H9 (cell line): ENCODE measurements at regions not wholly inside any gene's neighbourhood (a gene's known extent, or its start where the extent isn't known, plus 50 kb on each side); places are given as distances from the start of the nearest gene placed in this dataset.

ENCODE experiments used
- DNase-seq: peaks from one replicate; pipeline ENCODE4 v3.0.0-alpha.2; 2017
- H2AFZ ChIP-seq: one replicate; pipeline ENCODE4 v1.6.1; 2013; ENCODE audit warnings: mild to moderate bottlenecking, low read length, control low read depth, moderate library complexity
- H2AK5ac ChIP-seq: 2 replicates; pipeline ENCODE4 v1.6.1; 2013; ENCODE audit warnings: low read length, control low read depth, mixed read lengths; ENCODE audit not compliant: insufficient read length
- H2BK120ac ChIP-seq: one replicate; pipeline ENCODE4 v1.6.1; 2013; ENCODE audit warnings: low read depth, mild to moderate bottlenecking, low read length, control low read depth, inconsistent platforms; ENCODE audit not compliant: poor library complexity, severe bottlenecking
- H2BK12ac ChIP-seq: 2 replicates; pipeline ENCODE4 v1.6.1; 2013; ENCODE audit warnings: low read length, control low read depth, mixed read lengths, low read depth; ENCODE audit not compliant: insufficient read length
- H2BK15ac ChIP-seq: 2 replicates; pipeline ENCODE4 v1.6.1; 2013; ENCODE audit warnings: low read depth, low read length, control low read depth
- H2BK20ac ChIP-seq: one replicate; pipeline ENCODE4 v1.6.1; 2013; ENCODE audit warnings: low read depth, mild to moderate bottlenecking, low read length, control low read depth, inconsistent platforms; ENCODE audit not compliant: poor library complexity, severe bottlenecking
- H2BK5ac ChIP-seq: 2 replicates; pipeline ENCODE4 v1.6.1; 2013; ENCODE audit warnings: low read length, control low read depth, mixed read lengths; ENCODE audit not compliant: insufficient read length
- H3K14ac ChIP-seq: 2 replicates; pipeline ENCODE4 v1.6.1; 2013; ENCODE audit warnings: low read length, control low read depth; ENCODE audit not compliant: insufficient read depth
- H3K18ac ChIP-seq: 2 replicates; pipeline ENCODE4 v1.6.1; 2013; ENCODE audit warnings: low read depth, mild to moderate bottlenecking, mixed read lengths, low read length, control low read depth; ENCODE audit not compliant: insufficient read length
- H3K23ac ChIP-seq: 2 replicates; pipeline ENCODE4 v1.6.1; 2013; ENCODE audit warnings: low read length, control low read depth, mixed read lengths, low read depth; ENCODE audit not compliant: insufficient read length
- H3K23me2 ChIP-seq: 2 replicates; pipeline ENCODE4 v1.6.1; 2013; ENCODE audit warnings: low read depth, mild to moderate bottlenecking, mixed read lengths, low read length, control low read depth; ENCODE audit not compliant: insufficient read length, poor library complexity, severe bottlenecking
- H3K27ac ChIP-seq: 2 replicates; pipeline ENCODE4 v1.5.1; 2013; ENCODE audit warnings: low read length, control low read depth, mixed read lengths, low read depth; ENCODE audit not compliant: insufficient read length
- H3K27me3 ChIP-seq: 2 replicates; pipeline ENCODE4 v1.6.1; 2013; ENCODE audit warnings: low read length, control low read depth, inconsistent platforms; ENCODE audit not compliant: insufficient read depth
- H3K4ac ChIP-seq: 2 replicates; pipeline ENCODE4 v1.6.1; 2013; ENCODE audit warnings: low read depth, mild to moderate bottlenecking, control low read depth, inconsistent platforms, low read length, moderate library complexity
- H3K4me1 ChIP-seq: 2 replicates; pipeline ENCODE4 v1.6.1; 2013; ENCODE audit warnings: low read length, control low read depth, inconsistent platforms; ENCODE audit not compliant: insufficient read depth
- H3K4me2 ChIP-seq: 2 replicates; pipeline ENCODE4 v1.6.1; 2013; ENCODE audit warnings: low read length, control low read depth, mixed read lengths; ENCODE audit not compliant: insufficient read length, insufficient read depth
- H3K56ac ChIP-seq: 2 replicates; pipeline ENCODE4 v1.6.1; 2013; ENCODE audit warnings: low read depth, mild to moderate bottlenecking, mixed read lengths, low read length, control low read depth; ENCODE audit not compliant: insufficient read length
- H3K79me1 ChIP-seq: 2 replicates; pipeline ENCODE4 v1.6.1; 2013; ENCODE audit warnings: low read depth, mild to moderate bottlenecking, moderate library complexity, low read length, control low read depth, inconsistent platforms; ENCODE audit not compliant: insufficient read depth, poor library complexity, severe bottlenecking
- H3K79me2 ChIP-seq: 2 replicates; pipeline ENCODE4 v1.6.1; 2013; ENCODE audit warnings: low read length, control low read depth, inconsistent platforms; ENCODE audit not compliant: insufficient read depth
- H3K9ac ChIP-seq: 2 replicates; pipeline ENCODE4 v1.6.1; 2013; ENCODE audit warnings: low read length, control low read depth, mixed read lengths; ENCODE audit not compliant: insufficient read length; ENCODE audit errors: extremely low read depth
- H3K9me3 ChIP-seq: one replicate; pipeline ENCODE4 v1.6.1; 2013; ENCODE audit warnings: low read depth, low read length, inconsistent platforms; ENCODE audit not compliant: control insufficient read depth
- H3T11ph ChIP-seq: one replicate; pipeline ENCODE4 v1.6.1; 2013; ENCODE audit warnings: mild to moderate bottlenecking, low read length, control low read depth, inconsistent platforms
- H4K20me1 ChIP-seq: one replicate; pipeline ENCODE4 v1.6.1; 2013; ENCODE audit not compliant: control insufficient read depth, insufficient read length, insufficient read depth
- H4K5ac ChIP-seq: 2 replicates; pipeline ENCODE4 v1.6.1; 2013; ENCODE audit warnings: low read depth, mild to moderate bottlenecking, mixed read lengths, low read length, control low read depth; ENCODE audit not compliant: insufficient read length
- H4K8ac ChIP-seq: replicated peaks from 2 replicates; pipeline ENCODE4 v1.6.1; 2013; ENCODE audit warnings: low read length, control low read depth, mixed read lengths, low read depth; ENCODE audit not compliant: insufficient read length
- H4K91ac ChIP-seq: 2 replicates; pipeline ENCODE4 v1.6.1; 2013; ENCODE audit warnings: low read depth, mild to moderate bottlenecking, moderate library complexity, mixed read lengths, low read length, control low read depth; ENCODE audit not compliant: insufficient read length
- H3K27ac Mint-ChIP-seq, 3 experiments: 2 replicates in 2 of 3; 3 replicates in 1 of 3; pipeline ENCODE4 v1.8.0; 2020 to 2021; ENCODE audit warnings: mixed read lengths in 3 of 3, mild to moderate bottlenecking in 1 of 3, moderate library complexity in 1 of 3
- H3K27me3 Mint-ChIP-seq: 2 replicates; pipeline ENCODE4 v1.8.0; 2021; ENCODE audit warnings: low read depth, mild to moderate bottlenecking, moderate library complexity, mixed read lengths
- H3K36me3 Mint-ChIP-seq, 3 experiments: 2 replicates in 2 of 3; 3 replicates in 1 of 3; pipeline ENCODE4 v1.8.0; 2020 to 2021; ENCODE audit warnings: low read depth in 3 of 3, mixed read lengths in 3 of 3; ENCODE audit not compliant: insufficient read depth in 1 of 3
- H3K4me1 Mint-ChIP-seq, 2 experiments: 2 replicates each; pipeline ENCODE4 v1.8.0; 2020; ENCODE audit warnings: mixed read lengths in 2 of 2
- H3K4me3 Mint-ChIP-seq, 2 experiments: 2 replicates in 1 of 2; 3 replicates in 1 of 2; pipeline ENCODE4 v1.8.0; 2020 to 2021; ENCODE audit warnings: mild to moderate bottlenecking in 2 of 2, mixed read lengths in 2 of 2, moderate library complexity in 1 of 2
- H3K9me3 Mint-ChIP-seq, 2 experiments: 2 replicates in 1 of 2; 3 replicates in 1 of 2; pipeline ENCODE4 v1.8.0; 2020; ENCODE audit warnings: mild to moderate bottlenecking in 2 of 2, mixed read lengths in 2 of 2, moderate library complexity in 1 of 2
- CTCF ChIP-seq: fragments of 200-600 bp; sonication (generic); conservative IDR thresholded peaks from 3 replicates; pipeline ENCODE4 v1.8.0; 2021; ENCODE audit warnings: antibody characterized with exemption, mild to moderate bottlenecking

GRCh38 chr12:83793616-83794015 is 1106.9 kb downstream of the TMTC2 start:
- H2BK5ac ChIP-seq: no peak overlapping the region
- H2BK120ac ChIP-seq: no peak overlapping the region
- Mint-ChIP-seq H3K27ac (no peak overlapping the region), H3K4me1 (peaks cover 20 to 23% of the 10 kb centered on the region in 2 experiments), H3K9me3 (peaks cover 0 to 9% of the 10 kb centered on the region in 2 experiments; a peak in 3 of 5 replicates), H3K36me3 (peaks cover 0 to 3% (median 0%) of the 10 kb centered on the region in 3 experiments; a peak in 3 of 7 replicates), H3K4me3 (no peak overlapping the region), H3K27me3 (no peaks in the 10 kb centered on the region)
- H2AFZ ChIP-seq: no peak overlapping the region
- no peak overlapping the region for H3K18ac ChIP-seq
- no peak overlapping the region for H4K5ac ChIP-seq
- no peak for TF ChIP-seq CTCF
- H2BK20ac ChIP-seq: no peak overlapping the region
- no peak overlapping the region for H3K14ac ChIP-seq
- no peak overlapping the region for H2BK12ac ChIP-seq
- no peak overlapping the region for H4K8ac ChIP-seq
- H3K23me2 ChIP-seq: no peaks in the 10 kb centered on the region
- no peaks in the 10 kb centered on the region for H3K79me1 ChIP-seq
- H4K91ac ChIP-seq: no peak overlapping the region
- no peak overlapping the region for H3K56ac ChIP-seq
- no peaks in the 10 kb centered on the region for H4K20me1 ChIP-seq
- H3K4ac ChIP-seq: no peak overlapping the region
- H3K27ac ChIP-seq: no peak overlapping the region
- no peak overlapping the region for H2AK5ac ChIP-seq
- no peak overlapping the region for H3K23ac ChIP-seq
- H3K4me1 ChIP-seq: no peaks in the 10 kb centered on the region
- H3K27me3 ChIP-seq: no peaks in the 10 kb centered on the region
- H3K4me2 ChIP-seq: no peak overlapping the region
- H3T11ph ChIP-seq: no peak overlapping the region
- H2BK15ac ChIP-seq: no peak overlapping the region
- no peaks in the 10 kb centered on the region for H3K79me2 ChIP-seq
- no peak for DNase-seq
- H3K9me3 ChIP-seq: no peaks in the 10 kb centered on the region
- H3K9ac ChIP-seq: no peak overlapping the region
